ENCODE measurements at regions not wholly inside any gene's neighbourhood (a gene's known extent, or its start where the extent isn't known, plus 50 kb on each side); places are given as distances from the start of the nearest gene placed in this dataset.

- DNase-seq (ENCODE audit: low read depth) = no peak
- no peak overlapping the region for H3K4me3 ChIP-seq (ENCODE audit: low read depth, low read length)
- TF ChIP-seq CTCF (IDR thresholded peaks at IDR 0.05; ENCODE audit: insufficient read depth, low read depth, low read length, missing control alignments) = no peak
Measured at GRCh38 chr12:44961887-44962286, 85.8 kb upstream of the NELL2 start.

- DNase-seq (ENCODE audit: low read depth) = no peak
Measured at GRCh38 chr12:44960856-44961255, 84.7 kb upstream of the NELL2 start.

GRCh38 chr12:44960423-44960822 is 84.3 kb upstream of the NELL2 start:
- no peak overlapping the region for H3K4me3 ChIP-seq (ENCODE audit: low read depth, low read length)
- no peak for DNase-seq (ENCODE audit: low read depth)
- TF ChIP-seq CTCF (IDR thresholded peaks at IDR 0.05; ENCODE audit: insufficient read depth, low read depth, low read length, missing control alignments) = no peak

More at GRCh38 chr12:44960856-44961255, 84.7 kb upstream of the NELL2 start:
- TF ChIP-seq CTCF (IDR thresholded peaks at IDR 0.05; ENCODE audit: insufficient read depth, low read depth, low read length, missing control alignments) = no peak
- no peak overlapping the region for H3K4me3 ChIP-seq (ENCODE audit: low read depth, low read length)

DNA sequence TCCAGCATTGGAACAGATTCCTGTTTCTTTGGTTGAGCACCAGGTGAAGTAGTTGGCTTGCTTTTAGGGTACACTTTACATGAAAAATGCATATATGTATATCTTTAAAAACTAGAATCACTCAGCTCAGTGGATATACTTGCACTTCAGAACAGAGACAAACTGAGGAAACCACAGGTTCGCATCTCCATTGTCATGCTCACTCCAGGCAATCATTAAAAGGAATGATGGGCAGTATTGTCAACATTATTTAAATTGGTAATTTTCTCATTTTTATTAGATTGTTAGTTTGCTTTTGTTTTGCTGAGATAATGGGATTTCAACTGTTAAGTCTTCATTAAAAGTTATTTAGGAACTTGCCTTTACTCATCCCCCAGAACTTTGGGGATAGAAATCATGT is 71.0 kb upstream of the NELL2 start:
- H3K4me3 ChIP-seq (ENCODE audit: low read depth, low read length) = no peak overlapping the region
- DNase-seq (ENCODE audit: low read depth) = no peak
- TF ChIP-seq CTCF (IDR thresholded peaks at IDR 0.05; ENCODE audit: insufficient read depth, low read depth, low read length, missing control alignments) = no peak

DNA sequence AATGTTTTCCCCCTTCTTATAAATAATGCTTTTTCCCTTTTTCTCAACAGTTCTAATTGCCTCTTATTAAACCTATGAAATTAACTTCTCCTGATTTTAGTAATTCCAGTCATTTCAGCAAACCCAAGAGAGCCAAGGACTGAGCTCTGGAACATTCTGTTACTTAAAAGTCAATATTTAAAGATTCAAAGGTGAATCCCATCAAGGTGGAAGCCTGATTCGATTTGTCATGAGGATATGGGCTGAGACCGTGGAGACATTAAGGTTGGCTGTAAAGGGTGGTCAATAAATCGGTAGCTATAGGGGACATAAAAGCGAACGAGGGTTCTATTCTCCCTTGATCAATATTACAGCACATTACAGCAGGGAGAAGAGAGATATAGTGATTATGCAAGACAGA is 66.6 kb upstream of the NELL2 start:
- no peak for TF ChIP-seq CTCF (IDR thresholded peaks at IDR 0.05; ENCODE audit: insufficient read depth, low read depth, low read length, missing control alignments)
- no peak for DNase-seq (ENCODE audit: low read depth)
- H3K4me3 ChIP-seq (ENCODE audit: low read depth, low read length) = no peak overlapping the region

GRCh38 chr12:44930972-44931600 is 55.0 kb upstream of the NELL2 start:
- no peak overlapping the region for H3K4me3 ChIP-seq (ENCODE audit: low read depth, low read length)
- peak; percentile 31 for TF ChIP-seq CTCF (IDR thresholded peaks at IDR 0.05; ENCODE audit: insufficient read depth, low read depth, low read length, missing control alignments)
- peak; percentile 36 for DNase-seq (ENCODE audit: low read depth)

DNA sequence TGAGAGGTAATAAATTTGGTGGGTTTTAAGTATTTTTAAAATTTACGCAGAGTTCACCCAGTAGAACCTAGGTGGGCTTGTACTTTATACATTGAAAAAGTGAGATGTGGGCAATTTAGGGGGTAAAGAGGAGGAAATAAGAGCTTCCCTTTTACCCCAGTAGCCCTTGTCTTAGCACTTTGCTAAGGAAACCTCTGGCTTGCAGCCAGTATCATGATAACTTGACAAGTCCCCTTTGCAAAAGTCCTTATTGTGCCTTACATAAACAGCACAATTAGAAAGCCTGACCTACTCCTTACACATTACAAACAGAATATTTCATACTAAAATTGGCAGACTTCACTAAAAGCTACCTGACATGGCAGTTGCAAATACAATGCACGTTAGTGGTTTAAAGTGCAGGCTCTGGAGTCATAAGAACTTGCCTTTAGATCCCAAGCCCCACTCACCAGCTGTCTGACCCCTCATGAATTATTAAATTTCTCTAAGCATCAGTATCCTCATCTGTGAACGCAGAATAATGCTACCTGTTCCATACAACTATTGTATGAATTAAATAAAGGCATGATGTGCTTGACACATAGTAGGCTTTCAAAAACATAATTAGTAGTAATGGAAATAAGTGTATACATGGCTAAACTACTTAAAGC is 53.2 kb upstream of the NELL2 start:
- DNase-seq (ENCODE audit: low read depth) = no peak
- no peak for TF ChIP-seq CTCF (IDR thresholded peaks at IDR 0.05; ENCODE audit: insufficient read depth, low read depth, low read length, missing control alignments)
- no peak overlapping the region for H3K4me3 ChIP-seq (ENCODE audit: low read depth, low read length)

Measured in GM12865 (cell line).